ENCODE measurements at regions not wholly inside any gene's neighbourhood (a gene's known extent, or its start where the extent isn't known, plus 50 kb on each side); places are given as distances from the start of the nearest gene placed in this dataset.

DNA sequence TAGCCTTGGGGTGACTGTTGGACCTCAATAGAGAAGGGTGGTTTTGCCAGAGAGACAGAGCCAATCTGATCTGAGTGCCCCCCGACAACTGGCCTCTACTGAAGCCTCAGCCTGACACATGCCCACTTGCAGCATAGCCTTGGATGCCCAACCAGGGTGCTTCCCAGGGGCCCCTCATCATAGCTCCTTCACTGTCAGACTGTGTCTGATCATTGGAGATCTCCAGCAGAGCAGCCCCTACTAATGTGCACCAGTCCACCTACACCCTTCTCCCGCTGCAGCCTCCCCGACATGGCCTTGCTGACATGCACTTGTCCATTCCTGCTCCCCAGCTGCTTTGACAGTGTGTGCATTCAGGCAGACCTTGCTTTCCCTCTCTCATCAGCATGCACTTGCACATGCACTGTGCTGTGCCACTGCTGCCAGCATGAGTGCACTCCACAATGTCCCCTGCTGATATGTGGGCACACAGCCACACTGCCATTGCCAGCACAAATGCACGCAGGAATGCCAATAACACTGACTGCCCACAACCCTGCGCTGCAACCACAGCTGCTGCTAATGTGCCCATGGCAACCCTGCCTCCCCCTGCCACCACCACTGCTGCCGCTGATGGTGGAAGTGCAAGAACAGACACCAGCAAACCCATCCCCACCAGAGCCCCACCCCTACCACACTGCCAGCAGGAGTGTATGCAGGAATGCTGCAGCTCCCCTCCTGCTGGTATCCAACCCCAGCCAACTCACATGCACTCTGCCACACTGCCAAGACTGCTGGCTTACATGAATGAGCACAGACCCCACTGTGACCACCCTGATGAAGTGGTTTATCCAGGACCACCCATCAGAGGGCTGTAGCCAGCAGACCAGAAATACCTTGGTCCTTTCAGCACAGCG is 68.1 kb upstream of the ZMAT1 start:
- TF ChIP-seq, protein P1, sequence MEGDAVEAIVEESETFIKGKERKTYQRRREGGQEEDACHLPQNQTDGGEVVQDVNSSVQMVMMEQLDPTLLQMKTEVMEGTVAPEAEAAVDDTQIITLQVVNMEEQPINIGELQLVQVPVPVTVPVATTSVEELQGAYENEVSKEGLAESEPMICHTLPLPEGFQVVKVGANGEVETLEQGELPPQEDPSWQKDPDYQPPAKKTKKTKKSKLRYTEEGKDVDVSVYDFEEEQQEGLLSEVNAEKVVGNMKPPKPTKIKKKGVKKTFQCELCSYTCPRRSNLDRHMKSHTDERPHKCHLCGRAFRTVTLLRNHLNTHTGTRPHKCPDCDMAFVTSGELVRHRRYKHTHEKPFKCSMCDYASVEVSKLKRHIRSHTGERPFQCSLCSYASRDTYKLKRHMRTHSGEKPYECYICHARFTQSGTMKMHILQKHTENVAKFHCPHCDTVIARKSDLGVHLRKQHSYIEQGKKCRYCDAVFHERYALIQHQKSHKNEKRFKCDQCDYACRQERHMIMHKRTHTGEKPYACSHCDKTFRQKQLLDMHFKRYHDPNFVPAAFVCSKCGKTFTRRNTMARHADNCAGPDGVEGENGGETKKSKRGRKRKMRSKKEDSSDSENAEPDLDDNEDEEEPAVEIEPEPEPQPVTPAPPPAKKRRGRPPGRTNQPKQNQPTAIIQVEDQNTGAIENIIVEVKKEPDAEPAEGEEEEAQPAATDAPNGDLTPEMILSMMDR (IDR thresholded peaks at IDR 0.05) = no peak
- TF ChIP-seq POLR2A (IDR thresholded peaks at IDR 0.05) = no peak
- TF ChIP-seq POLR2AphosphoS5 (IDR thresholded peaks at IDR 0.05; ENCODE audit: insufficient read depth in 1 of 2, low read depth in 1 of 2) = no peak

All from vagina (tissue), 2 donors.